HG03460 (cell line): ENCODE measurements at regions not wholly inside any gene's neighbourhood (a gene's known extent, or its start where the extent isn't known, plus 50 kb on each side); places are given as distances from the start of the nearest gene placed in this dataset.
"Not testable (repeated sequence)": the region's sequence is repeated elsewhere in the genome, so short reads cannot be mapped to it uniquely, and the experiment has no call there.

ENCODE experiments used
- ATAC-seq: cut with Tn5 transposase; IDR thresholded peaks from one replicate; pipeline ENCODE4 v1.9.1; 2021; ENCODE audit not compliant: unreplicated experiment

DNA sequence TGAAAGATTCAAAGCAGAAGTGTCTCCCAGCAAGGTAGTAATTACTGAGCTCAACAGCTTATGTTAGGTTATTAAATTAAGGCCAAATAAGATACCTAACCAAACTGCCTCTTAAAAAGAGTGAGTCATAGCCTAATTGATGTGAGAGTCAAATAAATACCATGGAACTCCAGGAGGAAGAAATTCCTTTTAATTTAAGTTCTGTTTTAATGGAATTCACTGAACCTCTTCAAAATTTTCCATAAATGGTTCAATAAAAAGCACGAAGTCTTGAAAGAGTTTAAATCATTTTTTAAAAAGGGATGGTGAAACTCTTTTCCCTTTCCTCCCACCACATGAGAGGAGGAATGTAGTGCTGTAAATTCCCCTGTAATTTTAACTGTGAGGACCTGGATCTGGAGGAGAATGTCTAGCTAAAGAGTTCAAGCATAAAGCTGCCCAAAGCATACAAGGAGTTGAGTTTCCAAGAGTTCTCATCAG lies 180.8 kb upstream of the MMADHC start:
- ATAC-seq: no peak

DNA sequence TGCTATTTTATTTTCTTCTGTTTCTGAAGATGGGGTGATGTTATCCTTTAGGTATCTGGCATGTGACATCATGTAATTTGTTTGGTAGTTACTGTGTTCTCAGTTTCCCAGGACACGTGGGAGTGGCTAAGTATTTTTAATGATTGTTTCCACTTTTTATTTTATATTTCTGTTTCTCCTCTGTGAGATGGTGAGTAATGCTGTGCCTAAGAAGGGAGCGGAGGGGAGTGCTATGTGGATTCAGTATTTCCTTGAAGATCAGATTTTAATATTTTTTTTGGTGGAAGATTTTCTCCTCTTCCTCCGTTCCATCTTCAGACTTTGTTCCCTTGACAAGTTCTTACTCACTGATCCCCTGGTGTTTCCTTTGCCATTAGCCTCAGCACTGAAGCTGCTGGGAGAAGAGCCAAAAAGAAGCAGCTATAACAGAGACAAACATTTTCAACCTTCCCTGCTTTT lies 180.0 kb upstream of the MMADHC start:
- ATAC-seq: no peak

DNA sequence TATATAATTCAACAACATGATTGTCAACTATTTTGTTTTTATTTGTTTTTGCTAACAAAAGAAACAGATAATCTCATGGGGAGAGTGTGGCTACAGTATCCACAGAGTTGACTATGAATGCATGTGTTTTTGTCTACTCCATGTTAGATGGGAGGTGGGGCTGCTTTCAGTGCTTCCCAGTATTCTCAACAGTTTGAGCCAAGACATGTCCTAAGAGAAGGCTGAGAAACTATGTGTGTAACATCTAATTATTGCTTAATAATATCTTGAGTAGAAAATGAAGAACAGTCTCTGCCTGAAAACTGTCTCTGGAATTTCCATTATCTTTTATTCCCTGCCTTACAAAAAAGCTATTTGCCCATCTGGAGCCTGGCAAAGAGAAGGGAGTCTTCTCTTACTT lies 178.8 kb upstream of the MMADHC start:
- no peak for ATAC-seq

DNA sequence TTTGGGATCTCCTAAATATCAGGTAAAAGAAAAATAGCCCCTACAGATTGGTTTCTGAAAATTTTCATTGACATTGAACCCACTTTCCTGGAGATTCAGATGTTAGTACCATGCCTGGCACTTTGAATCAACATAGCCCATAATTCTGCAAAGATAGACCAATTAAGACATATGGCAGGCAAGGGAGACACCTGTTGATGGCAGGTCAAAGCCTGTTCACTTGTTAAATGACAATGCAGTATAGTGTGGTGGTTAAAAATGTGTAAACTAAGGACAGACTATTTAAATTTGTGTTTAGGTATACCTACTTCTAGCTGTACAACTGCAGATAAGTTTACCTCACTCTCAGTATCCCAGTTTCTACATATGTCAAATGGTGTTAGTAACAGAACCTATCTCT lies 178.1 kb upstream of the MMADHC start:
- no peak for ATAC-seq

DNA sequence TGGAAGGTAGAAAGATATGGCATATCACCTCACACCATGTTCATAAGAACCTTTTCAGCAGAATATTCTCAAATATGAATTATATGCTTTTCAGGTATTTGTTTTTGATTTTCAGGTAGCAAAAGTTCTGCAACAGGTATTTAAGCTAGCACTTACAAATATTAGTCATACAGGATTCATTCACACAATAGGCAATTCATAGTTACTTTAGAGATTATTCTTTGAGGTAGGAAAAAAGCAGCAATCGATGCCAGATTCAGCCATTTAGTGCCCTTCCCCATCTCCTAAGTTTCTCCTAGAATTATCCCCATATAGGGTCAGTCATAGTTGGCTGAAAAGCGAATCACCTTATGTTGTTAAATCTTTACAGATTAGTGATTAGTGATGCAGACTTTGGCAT lies 177.4 kb upstream of the MMADHC start:
- ATAC-seq: no peak

DNA sequence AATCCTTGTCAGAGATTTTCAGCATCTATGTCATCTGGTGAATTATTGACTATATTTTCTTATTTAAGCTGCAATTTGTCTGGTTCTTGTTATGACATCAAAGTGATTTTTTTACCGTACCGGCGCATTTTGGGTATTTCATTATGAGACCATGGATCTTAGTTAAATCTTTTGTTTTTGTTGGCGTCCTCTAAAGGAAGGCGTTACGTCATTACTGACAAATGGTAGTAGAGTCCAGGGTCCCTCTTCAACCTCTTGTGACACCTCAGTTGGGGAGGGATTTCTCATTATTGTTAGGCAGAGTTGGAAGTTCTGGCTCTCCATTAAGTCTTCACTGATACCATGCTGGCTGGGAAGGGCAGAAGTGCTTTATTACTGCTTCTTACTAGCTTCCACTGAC lies 175.8 kb upstream of the MMADHC start:
- ATAC-seq: no peak

DNA sequence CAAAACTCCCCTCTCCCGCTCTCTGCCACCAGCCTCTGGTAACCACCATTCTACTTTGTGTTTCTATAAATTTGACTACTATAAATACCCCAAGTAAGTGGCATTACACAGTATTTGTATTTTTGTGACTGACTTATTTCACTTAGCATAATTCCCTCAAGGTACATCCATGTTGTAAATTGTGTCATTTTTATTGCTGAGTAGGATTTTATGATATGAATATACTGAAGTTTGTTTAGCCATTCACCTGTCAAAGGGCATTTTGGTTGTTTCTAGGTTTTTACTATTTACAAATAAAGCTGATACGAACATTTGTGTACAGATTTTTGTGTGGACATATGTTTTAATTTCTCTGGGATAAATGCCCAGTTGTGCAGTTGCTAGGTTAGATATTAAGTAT lies 174.0 kb upstream of the MMADHC start:
- ATAC-seq: no peak

DNA sequence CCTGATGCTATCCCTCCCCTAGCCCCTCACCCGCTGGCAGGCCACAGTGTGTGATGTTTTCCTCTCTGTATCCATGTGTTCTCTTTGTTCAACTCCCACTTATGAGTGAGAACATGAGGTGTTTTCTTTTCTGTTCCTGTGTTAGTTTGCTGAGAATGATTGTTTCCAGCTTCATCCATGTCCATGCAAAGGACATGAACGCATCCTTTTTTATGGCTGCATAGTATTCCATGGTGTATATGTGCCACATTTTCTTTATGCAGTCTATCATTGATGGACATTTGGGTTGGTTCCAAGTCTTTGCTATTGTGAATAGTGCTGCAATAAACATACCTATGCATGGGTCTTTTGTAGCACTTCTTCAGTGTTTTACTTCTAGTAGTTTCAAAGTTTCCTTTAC lies 171.8 kb upstream of the MMADHC start:
- ATAC-seq: not testable (repeated sequence)

DNA sequence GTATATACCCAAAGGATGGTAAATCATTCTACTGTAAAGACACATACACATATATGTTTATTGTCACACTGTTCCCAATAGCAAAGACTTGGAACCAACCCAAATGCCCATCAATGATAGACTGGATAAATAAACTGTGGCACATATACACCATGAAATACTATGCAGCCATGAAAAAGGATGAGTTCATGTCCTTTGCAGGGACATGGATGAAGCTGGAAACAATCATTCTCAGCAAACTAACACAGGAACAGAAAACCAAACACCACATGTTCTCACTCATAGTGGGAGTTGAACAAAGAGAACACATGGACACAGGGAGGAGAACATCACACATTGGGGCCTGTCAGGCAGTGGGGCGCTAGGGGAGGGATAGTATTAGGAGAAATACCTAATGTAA lies 167.1 kb upstream of the MMADHC start:
- ATAC-seq: not testable (repeated sequence)

DNA sequence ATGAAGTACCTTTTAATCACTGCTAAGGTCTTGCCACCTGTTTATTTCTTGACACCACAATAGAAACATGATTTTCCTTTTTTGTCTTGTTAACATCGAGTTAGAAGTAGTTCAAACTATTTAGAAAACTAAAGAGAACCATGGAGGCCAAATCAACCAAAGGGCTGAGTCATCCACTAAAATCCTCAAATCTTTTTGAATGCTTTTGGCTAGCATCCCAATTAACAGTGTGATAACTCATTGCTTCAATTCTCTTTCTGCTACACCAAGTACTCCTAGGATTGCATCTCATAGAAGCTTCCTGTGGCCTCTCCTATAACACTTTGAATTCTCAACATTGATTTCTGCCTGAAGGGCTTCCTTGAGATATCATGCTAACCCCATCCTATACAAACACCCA lies 159.9 kb upstream of the MMADHC start:
- ATAC-seq: no peak

DNA sequence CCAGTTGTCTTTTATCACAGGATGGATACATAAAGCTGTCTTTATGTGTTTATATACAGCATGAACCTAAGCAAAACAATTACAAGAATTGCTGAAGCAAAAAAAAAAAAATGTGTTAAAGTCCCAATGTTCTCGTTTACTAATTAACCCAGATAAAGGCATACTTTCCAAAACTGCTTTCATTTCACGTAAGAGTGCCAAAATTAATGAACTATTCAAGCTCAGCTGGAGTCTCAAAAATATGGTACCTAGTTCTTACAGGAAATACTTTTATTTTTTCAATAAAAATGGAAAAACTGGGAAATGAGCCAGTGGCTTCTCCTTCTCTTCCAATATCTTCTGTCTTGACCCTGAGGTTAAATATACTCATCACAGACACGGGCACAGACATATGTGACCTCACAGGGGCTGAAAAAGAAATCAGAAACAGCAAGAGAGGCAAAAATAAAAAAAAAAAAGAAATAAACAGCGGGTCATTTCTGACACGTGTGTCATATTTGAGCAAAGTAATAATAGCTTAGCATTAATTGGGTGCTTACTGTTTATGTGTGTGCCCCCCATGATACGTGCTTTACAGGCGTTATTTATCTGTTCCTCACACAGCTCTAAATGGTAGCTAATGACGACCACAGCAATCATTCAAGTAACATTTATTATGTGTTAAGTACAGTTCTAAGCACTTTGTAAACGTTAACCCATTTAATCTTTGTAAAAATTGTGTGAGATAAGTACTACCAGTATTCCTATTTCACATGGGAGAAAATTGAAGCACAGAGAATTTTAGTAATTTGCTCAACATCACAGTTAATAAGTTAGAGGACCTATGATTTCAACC lies 158.0 kb upstream of the MMADHC start:
- no peak for ATAC-seq

DNA sequence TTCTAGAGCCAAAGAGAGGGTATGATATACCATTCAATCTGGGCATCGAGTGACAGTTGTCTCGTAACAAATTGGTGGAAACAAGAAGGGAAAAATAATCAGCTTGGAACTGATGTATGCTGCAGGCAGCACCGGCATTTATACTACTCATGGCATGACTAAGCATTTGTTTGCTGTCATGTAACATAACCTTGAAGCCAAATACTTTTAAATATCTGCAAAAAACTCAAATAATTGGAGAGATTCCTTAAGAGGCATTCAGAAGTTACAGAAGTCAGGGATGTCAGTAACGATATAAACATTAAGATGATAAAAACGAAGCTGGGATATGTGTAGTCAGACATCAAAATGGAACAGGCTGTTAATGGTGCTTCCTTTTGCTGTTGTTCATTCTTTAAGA lies 157.3 kb upstream of the MMADHC start:
- no peak for ATAC-seq

DNA sequence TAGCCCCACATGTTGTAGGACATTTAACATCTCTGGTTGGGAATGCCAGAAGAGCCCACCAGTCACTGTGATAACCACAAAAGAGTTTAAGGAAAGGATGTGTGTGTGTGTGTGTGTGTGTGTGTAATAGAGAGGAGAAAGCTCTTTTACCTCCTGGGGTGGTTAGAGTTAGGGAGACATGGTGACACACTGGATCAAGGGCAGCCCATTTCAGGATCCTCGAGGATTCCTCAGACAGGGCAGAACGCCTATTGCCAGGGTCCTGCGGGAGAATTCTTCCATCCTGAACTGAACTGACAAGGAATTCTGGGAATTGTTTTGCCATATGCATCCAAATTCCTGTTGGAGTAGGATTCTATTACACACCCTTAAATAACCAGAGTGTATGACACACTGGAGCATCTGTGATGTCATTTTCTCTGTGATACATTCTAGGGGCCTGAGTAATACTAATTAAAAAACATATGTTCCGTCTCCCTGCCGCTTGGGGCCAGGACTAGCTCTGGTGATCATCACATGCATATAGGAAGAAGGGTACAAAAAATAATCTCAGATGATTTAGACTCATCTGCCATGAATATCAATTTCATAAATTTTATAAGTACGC lies 156.4 kb upstream of the MMADHC start:
- no peak for ATAC-seq

DNA sequence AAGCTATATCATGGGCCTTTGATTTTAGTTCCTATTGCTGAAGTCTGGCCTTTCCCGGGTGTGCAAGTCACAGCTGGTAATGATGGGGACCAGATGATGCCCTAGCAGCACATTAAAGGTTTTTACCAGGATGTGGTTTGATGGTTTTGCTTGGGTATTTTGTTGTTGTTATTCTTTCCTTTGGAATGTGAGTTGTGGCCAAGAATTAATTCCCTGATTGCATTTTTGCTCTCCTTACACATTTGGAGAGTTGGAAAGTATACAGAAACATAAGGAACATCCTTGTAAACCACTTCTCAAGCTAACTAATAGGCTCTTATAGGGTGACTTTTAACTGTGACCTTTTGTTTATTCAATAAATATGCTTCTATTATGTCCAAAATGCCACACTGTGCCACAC lies 154.1 kb upstream of the MMADHC start:
- no peak for ATAC-seq

DNA sequence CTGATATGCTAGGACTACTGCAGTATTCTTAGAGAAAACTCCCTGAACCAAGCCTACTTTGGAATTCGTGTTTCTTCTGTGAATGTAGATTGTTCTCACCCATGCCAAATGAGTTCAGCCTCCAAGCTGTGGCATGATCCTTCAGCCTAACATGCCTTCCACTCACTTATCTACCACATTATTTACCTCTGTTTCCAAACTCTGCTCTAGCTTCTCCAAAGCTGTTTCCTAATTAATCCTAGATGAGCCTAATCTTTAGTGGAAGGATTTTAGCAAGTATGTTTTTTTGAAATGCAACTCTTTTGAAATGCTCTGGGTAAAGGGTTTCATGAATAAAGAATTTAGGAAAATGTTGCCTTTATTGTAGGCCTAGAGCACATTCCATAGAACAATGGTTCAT lies 152.9 kb upstream of the MMADHC start:
- ATAC-seq: no peak

DNA sequence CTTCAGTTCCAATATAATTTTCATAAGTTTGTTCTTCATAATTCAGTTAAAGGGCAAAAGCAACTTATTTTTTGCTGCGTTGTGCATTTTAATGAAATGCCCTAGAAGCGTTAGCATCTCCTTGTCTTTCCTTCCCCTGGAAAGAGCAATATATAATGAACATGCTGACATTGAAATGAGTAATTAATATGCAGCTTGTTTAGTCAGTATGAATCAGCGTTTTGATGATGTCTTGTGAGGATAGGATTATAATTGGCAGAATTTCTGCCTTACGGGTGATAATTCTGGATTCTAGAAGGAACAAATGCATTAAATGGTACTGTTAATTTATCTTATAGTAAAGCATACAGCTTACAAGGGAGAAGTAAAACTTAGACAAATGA lies 152.3 kb upstream of the MMADHC start:
- ATAC-seq: no peak

DNA sequence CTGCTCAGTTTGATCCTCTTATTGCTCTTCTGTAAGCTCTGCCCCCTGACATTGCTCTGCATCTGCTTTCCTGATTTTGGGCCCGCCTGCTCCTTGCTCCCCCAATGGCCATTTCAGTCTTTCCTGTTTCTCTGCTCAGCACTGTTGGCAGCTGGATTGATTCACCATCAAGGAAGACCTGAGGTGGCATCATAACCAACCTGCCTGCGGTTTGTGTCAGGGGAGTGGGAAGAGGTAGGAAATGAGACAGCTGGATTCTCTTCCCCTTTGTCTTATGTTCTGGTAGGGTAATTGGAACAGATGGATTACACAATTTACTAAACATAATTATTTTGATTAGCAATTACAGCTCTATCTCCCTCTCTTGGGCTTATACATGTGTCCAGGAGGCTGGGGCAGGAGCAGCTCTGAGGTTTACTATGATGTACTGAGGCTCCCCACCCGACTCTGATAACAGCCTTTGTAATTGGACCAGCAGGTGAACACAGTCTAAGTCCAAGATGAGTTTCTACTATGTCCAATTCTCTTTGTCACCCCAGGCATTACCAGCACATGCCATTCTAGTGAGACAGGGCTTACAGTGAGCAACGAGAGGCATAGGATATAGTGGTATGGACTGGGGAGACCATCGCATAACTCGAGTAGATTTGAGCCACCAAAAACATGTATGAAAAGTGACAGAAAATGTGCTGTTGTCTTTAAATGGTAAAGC lies 151.8 kb upstream of the MMADHC start:
- no peak for ATAC-seq

DNA sequence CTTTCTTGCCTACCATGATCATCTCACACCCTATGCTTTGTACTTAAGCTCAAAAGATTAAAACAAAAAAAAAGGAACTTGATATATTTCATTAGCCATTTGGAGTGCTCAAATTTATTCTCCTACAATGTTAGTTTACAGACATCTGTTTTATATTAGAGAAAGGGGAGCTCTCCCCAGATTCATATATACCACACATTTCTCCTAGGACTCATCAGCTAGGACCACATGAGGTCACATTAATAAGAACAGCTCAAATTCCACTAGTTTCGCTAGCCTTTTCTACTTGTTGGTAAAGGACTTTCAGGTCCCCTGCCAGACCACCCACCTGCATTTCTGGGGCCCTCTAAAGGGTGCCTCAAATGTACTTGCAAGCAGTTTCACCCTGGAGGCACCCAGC lies 151.2 kb upstream of the MMADHC start:
- ATAC-seq: no peak

DNA sequence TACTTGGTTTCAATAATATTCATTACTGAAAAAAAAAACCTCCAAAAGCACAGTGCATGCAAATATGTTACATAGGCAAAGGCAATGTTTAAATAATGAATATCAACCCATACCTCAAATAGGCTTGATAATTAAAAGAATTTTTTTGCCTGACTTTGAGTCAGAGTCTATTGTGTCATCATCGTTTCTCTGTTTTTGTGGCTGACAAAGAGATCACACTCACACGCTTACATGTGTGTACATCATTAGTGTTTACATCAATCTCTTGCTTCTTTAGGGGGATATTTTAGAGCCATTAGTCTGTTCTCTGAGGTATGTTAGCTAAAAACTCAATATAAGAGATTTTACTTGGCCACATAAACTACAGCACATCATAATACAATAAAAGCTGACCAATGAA lies 150.3 kb upstream of the MMADHC start:
- ATAC-seq: no peak

DNA sequence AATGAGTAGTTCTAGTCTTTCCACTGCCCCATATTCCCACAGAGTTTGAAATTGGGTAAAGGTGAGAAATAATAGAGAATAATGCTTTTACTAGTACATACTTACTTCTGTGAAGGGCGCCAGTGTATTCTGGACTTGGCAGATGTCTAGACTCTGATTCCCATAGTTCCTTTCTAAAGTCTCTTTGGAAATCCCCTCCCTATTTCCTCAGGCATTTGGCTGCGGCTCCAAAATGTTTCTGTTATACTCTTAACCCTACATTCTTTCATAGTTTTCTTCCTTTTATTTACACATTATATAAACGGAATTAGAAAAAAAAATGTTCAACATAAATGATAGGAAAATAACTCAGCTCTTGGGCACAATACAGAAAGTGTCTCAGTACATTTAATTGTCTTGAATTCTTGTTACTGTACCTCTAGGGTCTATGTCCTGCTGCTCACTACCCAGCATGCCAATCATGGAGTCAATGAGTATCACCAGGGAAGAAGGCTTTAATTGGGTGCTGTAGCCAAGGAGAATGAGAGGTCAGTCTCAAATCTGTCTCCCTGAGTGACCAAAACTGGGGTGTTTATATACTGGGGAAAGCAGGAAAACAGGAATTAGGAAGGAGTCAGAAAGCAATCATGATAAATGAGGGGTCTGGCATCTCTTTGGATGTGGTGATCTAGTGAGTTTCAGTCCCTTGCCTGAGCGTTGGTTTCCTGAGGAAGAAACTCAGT lies 147.8 kb upstream of the MMADHC start:
- ATAC-seq: no peak

DNA sequence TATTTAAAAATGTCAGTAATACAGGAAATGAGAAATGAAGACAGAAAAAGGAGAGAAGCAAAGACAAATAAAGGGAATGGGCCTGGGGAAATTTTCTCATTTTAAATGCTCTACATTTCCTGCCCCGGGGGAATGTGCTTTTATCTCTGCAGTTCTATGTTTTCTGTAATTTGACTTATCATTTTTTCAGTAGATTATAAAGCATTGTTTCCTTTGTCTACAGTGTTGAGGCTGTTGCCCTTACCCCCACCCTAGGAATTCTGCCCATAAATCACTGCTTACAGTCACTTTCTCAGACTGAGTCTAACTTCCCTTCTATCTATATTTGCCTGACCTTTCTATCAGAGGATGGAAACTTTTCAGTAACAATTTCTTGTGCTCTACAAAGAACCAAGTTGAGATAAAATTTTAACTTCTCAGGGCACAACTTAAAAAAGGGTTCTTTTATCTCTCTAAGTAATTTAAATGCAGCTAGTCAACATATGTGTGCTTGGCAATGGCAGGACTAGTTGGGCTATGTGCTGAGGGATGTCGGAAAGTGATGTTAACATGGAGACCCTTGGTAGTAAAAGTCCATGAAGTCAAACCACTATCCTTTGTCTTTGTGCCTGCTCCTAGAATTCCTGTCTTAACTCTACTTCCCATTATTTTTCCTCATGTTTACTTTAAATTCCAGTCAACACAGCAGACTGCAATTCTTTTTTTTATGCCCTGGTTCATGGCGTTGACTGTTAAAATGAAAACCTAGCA lies 146.5 kb upstream of the MMADHC start:
- no peak for ATAC-seq
